GM23248 (cell line): ENCODE measurements at regions not wholly inside any gene's neighbourhood (a gene's known extent, or its start where the extent isn't known, plus 50 kb on each side); places are given as distances from the start of the nearest gene placed in this dataset.

Experiments used
- EZH2 ChIP-seq: fragments of 200-600 bp; sonication (generic); IDR thresholded peaks from 2 replicates; pipeline ENCODE4 v1.6.1; 2018; ENCODE audit warnings: antibody characterized with exemption, mild to moderate bottlenecking; ENCODE audit not compliant: insufficient read depth, poor library complexity, severe bottlenecking
- EZH2phosphoT487 ChIP-seq: fragments of 200-600 bp; sonication (generic); IDR thresholded peaks from 2 replicates; pipeline ENCODE4 v1.6.1; 2018; ENCODE audit warnings: antibody characterized with exemption, moderate library complexity, mild to moderate bottlenecking, low read depth; ENCODE audit not compliant: insufficient read depth

DNA sequence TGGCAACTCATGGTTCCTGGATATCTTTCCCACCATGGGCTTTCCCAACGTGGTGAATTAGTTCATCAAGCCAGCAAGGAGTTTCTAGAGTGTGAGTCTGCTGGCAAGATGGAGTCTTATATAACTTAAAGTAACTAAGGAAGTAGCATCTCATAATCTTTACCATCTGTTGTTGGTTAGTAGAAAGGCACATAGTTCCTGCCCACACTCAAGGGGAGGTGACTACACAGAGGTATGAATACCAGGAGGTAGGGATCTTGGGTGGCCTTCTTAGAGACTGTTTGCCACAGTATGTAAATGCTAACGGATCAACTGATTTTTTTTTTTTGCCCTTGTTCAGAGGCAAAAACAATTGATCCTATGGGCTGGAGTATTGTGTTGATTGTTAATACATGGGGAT lies 446.9 kb downstream of the ATP23 start:
- TF ChIP-seq EZH2 (no peak), EZH2phosphoT487 (no peak)
